IMR-90 (cell line): ENCODE measurements at regions not wholly inside any gene's neighbourhood (a gene's known extent, or its start where the extent isn't known, plus 50 kb on each side); places are given as distances from the start of the nearest gene placed in this dataset.

Experiments
- ATAC-seq: fragments of 200-7000 bp; cut with Tn5 transposase; 2 replicates; pipeline ENCODE4 v1.9.1; 2020; ENCODE audit warnings: low read depth, mild to moderate bottlenecking, moderate library complexity
- BruUV-seq: library from RNA; stranded (reverse); fragments of 400-500 nt; replicated peaks from 2 replicates; lab custom pipeline; 2021; lab: Mats Ljungman, UMichigan
- CTCF ChIA-PET: fragments of 300-600 bp; formaldehyde crosslinking; extraction: SDS; loops from one replicate; lab custom pipeline; 2021; ENCODE audit warnings: antibody characterized with exemption; lab: Yijun Ruan, JAX
- POLR2A ChIA-PET: fragments of 300-600 bp; sonication (Branson Sonifier 250); formaldehyde crosslinking; loops from one replicate; lab custom pipeline; 2022; ENCODE audit warnings: antibody characterized with exemption; ENCODE audit not compliant: unreplicated experiment; lab: Charles Lee
- DNase-seq: peaks from one replicate; pipeline ENCODE4 v3.0.0; 2013
- H2AFZ ChIP-seq: replicated peaks from 2 replicates; pipeline ENCODE3; 2013; ENCODE audit warnings: low read length, mild to moderate bottlenecking; ENCODE audit not compliant: poor library complexity
- H2AK5ac ChIP-seq: 2 replicates; pipeline ENCODE4 v1.6.1; 2013; ENCODE audit warnings: low read depth, low read length, inconsistent platforms
- H2AK9ac ChIP-seq: replicated peaks from 2 replicates; pipeline ENCODE3; 2013; ENCODE audit warnings: mild to moderate bottlenecking, low read depth, low read length, moderate library complexity; ENCODE audit not compliant: poor library complexity
- H2BK120ac ChIP-seq: 2 replicates; pipeline ENCODE4 v1.6.1; 2013; ENCODE audit warnings: low read depth, low read length, inconsistent platforms
- H2BK15ac ChIP-seq: 3 replicates; pipeline ENCODE4 v1.6.1; 2013; ENCODE audit warnings: low read depth, low read length, inconsistent platforms
- H2BK20ac ChIP-seq: 2 replicates; pipeline ENCODE4 v1.6.1; 2013; ENCODE audit warnings: low read depth, mild to moderate bottlenecking, inconsistent platforms, low read length, moderate library complexity
- H2BK5ac ChIP-seq: 2 replicates; pipeline ENCODE4 v1.6.1; 2013; ENCODE audit warnings: mild to moderate bottlenecking, low read depth, low read length, inconsistent platforms; ENCODE audit not compliant: poor library complexity, severe bottlenecking
- H3K14ac ChIP-seq: replicated peaks from 2 replicates; pipeline ENCODE4 v1.6.1; 2013; ENCODE audit warnings: low read depth, low read length, inconsistent platforms
- H3K18ac ChIP-seq: 2 replicates; pipeline ENCODE4 v1.6.1; 2013; ENCODE audit warnings: low read depth, low read length, control low read depth
- H3K23ac ChIP-seq: 2 replicates; pipeline ENCODE4 v1.6.1; 2013; ENCODE audit warnings: low read depth, low read length, inconsistent platforms
- H3K27ac ChIP-seq: 2 replicates; pipeline ENCODE4 v1.5.1; 2013; ENCODE audit warnings: mild to moderate bottlenecking, control low read depth, low read length; ENCODE audit not compliant: insufficient read depth
- H3K27me3 ChIP-seq: 2 replicates; pipeline ENCODE4 v1.6.1; 2013; ENCODE audit warnings: low read length; ENCODE audit not compliant: control insufficient read depth, insufficient read depth
- H3K36me3 ChIP-seq: 2 replicates; pipeline ENCODE4 v1.6.1; 2013; ENCODE audit warnings: low read length, mixed read lengths; ENCODE audit not compliant: control insufficient read depth, insufficient read depth
- H3K4ac ChIP-seq: 2 replicates; pipeline ENCODE4 v1.6.1; 2013; ENCODE audit warnings: low read depth, low read length, inconsistent platforms
- H3K4me1 ChIP-seq: 2 replicates; pipeline ENCODE4 v1.6.1; 2013; ENCODE audit warnings: low read length, mixed read lengths; ENCODE audit not compliant: control insufficient read depth, insufficient read depth
- H3K4me2 ChIP-seq: 2 replicates; pipeline ENCODE4 v1.6.1; 2013; ENCODE audit warnings: low read depth, mild to moderate bottlenecking, control low read depth, low read length, moderate library complexity
- H3K4me3 ChIP-seq: 2 replicates; pipeline ENCODE4 v1.5.1; 2013; ENCODE audit warnings: low read depth, mild to moderate bottlenecking, control low read depth, low read length, moderate library complexity; ENCODE audit not compliant: insufficient read depth
- H3K56ac ChIP-seq: 2 replicates; pipeline ENCODE4 v1.6.1; 2013; ENCODE audit warnings: low read length, inconsistent platforms; ENCODE audit not compliant: insufficient read depth; ENCODE audit errors: extremely low read depth
- H3K79me1 ChIP-seq, 2 experiments: 2 replicates each; pipeline ENCODE4 v1.6.1; 2013; ENCODE audit warnings: low read length in 2 of 2, inconsistent platforms in 1 of 2, low read depth in 1 of 2
- H3K9ac ChIP-seq: 2 replicates; pipeline ENCODE4 v1.6.1; 2013; ENCODE audit warnings: low read depth, low read length, control low read depth
- H3K9me1 ChIP-seq: 2 replicates; pipeline ENCODE4 v1.6.1; 2013; ENCODE audit warnings: low read length, inconsistent platforms; ENCODE audit not compliant: insufficient read depth
- H3K9me3 ChIP-seq: 2 replicates; pipeline ENCODE4 v1.6.1; 2013; ENCODE audit warnings: low read length; ENCODE audit not compliant: control insufficient read depth, insufficient read depth
- H4K20me1 ChIP-seq: 2 replicates; pipeline ENCODE4 v1.6.1; 2013; ENCODE audit warnings: low read length, inconsistent platforms; ENCODE audit not compliant: insufficient read depth
- H4K5ac ChIP-seq: 2 replicates; pipeline ENCODE4 v1.6.1; 2013; ENCODE audit warnings: mild to moderate bottlenecking, low read depth, low read length, control low read depth
- H4K8ac ChIP-seq, 2 experiments: 2 replicates each; pipeline ENCODE4 v1.6.1; 2013; ENCODE audit warnings: low read depth in 2 of 2, low read length in 2 of 2, control low read depth in 1 of 2, inconsistent platforms in 1 of 2
- H4K91ac ChIP-seq: 2 replicates; pipeline ENCODE4 v1.6.1; 2013; ENCODE audit warnings: low read depth, low read length, inconsistent platforms; ENCODE audit not compliant: insufficient read depth
- FOS ChIP-seq: fragments of 150-350 bp; IDR thresholded peaks from 2 replicates; pipeline ENCODE4 v1.6.1; 2016; ENCODE audit warnings: low read depth, low read length
- SMC3 ChIP-seq: fragments of 150-350 bp; IDR thresholded peaks from 2 replicates; pipeline ENCODE4 v1.6.1; 2016; ENCODE audit warnings: low read depth, mild to moderate bottlenecking, antibody characterized with exemption, low read length, moderate library complexity
- dilution Hi-C: fragments of 300-500 bp; cut with HindIII; formaldehyde crosslinking; loops from one replicate; pipeline ENCODE4 v1.14.3; 2018; ENCODE audit warnings: low sequenced_read_pairs; ENCODE audit not compliant: unreplicated experiment
- in situ Hi-C: fragments of 300-500 bp; cut with MboI; formaldehyde crosslinking; loops from 3 replicates; pipeline ENCODE4 v1.14.3; 2019; ENCODE audit warnings: low sequenced_read_pairs, inconsistent platforms, mixed read lengths
- intact Hi-C: fragments of 100-400 bp; cut with micrococcal nuclease; formaldehyde crosslinking; loops from 2 replicates; pipeline ENCODE4 v1.10.0; 2022

DNA sequence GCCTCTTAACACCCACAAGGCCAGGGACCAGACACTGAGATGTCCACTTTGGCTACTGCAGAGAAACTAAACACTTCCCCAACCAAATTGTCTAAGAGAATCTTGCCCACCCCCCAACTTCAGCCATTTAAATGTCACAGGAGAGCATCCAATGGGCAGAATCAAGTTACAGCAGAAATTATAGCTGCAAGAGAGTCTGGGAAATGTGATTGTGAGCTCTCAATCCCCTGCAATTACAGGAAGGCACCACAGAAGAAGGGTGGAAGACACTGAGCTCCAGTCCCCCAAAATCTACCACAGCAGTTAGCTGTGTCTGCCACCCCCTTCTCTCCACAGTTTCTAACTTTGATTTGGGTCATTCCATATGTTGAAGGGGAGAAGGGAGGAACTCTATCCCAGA lies 103.5 kb upstream of the ATL2 start:
- Histone ChIP-seq H4K91ac (no peak overlapping the region), H3K4ac (no peak overlapping the region), H3K23ac (no peak overlapping the region), H3K9ac (no peak overlapping the region), H3K14ac (no peak overlapping the region), H3K56ac (no peak overlapping the region), H4K8ac (no peak overlapping the region), H4K5ac (no peak overlapping the region), H3K4me3 (no peak overlapping the region), H3K9me3 (peaks cover 12% of the 10 kb centered on the region), H2AK5ac (no peak overlapping the region), H2BK120ac (no peak overlapping the region), H3K27ac (no peak overlapping the region), H3K4me1 (no peaks in the 10 kb centered on the region), H4K20me1 (no peaks in the 10 kb centered on the region), H2BK5ac (no peak overlapping the region), H3K18ac (no peak overlapping the region), H2AFZ (no peak overlapping the region), H3K36me3 (no peaks in the 10 kb centered on the region), H2AK9ac (no peak overlapping the region), H3K79me1 (no peaks in the 10 kb centered on the region), H2BK15ac (no peak overlapping the region), H2BK20ac (no peak overlapping the region), H3K27me3 (peaks cover 28% of the 10 kb centered on the region), H3K4me2 (no peak overlapping the region), H3K9me1 (no peaks in the 10 kb centered on the region)
- in situ Hi-C loops, result no loop called here
- ChIA-PET POLR2A (no interaction called here), CTCF (interaction anchor here (0.7 kb wide), 1 partner anchor 9 kb away, joined by 3 read pairs; no protein-coding TSS in a partner anchor)
- intact Hi-C loops, result no loop called here
- ATAC-seq (no peak), DNase-seq (no peak)
- BruUV-seq, result no TSS peak
- no peak for TF ChIP-seq FOS
- TF ChIP-seq SMC3, result no peak
- dilution Hi-C loops, result no loop called here
